Heart left ventricle (tissue), 13 donors: ENCODE measurements at regions not wholly inside any gene's neighbourhood (a gene's known extent, or its start where the extent isn't known, plus 50 kb on each side); places are given as distances from the start of the nearest gene placed in this dataset.

Source experiments
- CTCF ChIP-seq, 12 donors: fragments of 200-600 bp; sonication (generic) in 4 of 12; IDR thresholded peaks; one replicate each; pipeline versions ENCODE4 v1.5.0 to v1.8.0; 2018 to 2022; ENCODE audit warnings: antibody characterized with exemption in 12 of 12, mild to moderate bottlenecking in 5 of 12
- POLR2A ChIP-seq, 2 donors: fragments of 450-650 bp; IDR thresholded peaks; one replicate each; pipeline ENCODE4 v1.6.1; 2017; ENCODE audit warnings: antibody characterized with exemption in 2 of 2, mild to moderate bottlenecking in 2 of 2, moderate library complexity in 2 of 2
- donor health status: ischemic (EF 13 %, LVEDD 7.1; RV severe dilation, severe dysfunction).
- donor health status: DM: no; HTN: yes; CAD: no.
- donor health status: DM: no; HTN: no; CAD: no.
- donor health status: ischemic (EF 25% LVEDD 6.9; RV normal size, moderate dysfunction).
- donor health status: ischemic (EF 25% LVEDD 5.7; RV mildly dilated, moderate dysfunction).
- donor health status: ischemic (EF 35%, LVEDD 5.7; RV mildly dilated, moderate dysfunction).
- donor health status: nonischemic (EF 11% LVEDD 7.7; RV severe dilation, severe dysfunction).
- donor health status: DM: yes; HTN: yes; CAD: no.
- donor health status: PGD.
- donor health status: ischemic (EF 29% LVEDD 5.4; RV normal size, mild dysfunction).
- donor health status: nonischemic (EF 23%, LVEDD 6.1; RV moderate dilation, normal function).

DNA sequence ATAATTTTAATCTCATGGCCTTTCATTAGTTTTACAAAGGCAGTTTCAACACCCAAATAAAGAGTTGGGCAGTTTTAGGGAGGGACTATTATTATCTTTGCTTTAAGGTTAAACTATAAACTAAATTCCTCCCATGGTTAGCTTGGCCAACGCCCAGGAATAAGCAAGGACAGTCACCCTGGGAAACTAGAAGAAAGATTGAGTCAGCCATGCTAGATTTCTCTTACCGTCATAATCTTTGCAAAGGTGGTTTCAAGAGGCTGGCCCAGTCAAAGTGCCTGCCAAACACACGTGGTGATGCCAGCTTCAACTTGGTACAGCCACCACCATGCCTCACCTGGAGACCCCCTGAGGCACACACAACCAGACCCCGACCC, 317.4 kb upstream of the SP8 start:
- TF ChIP-seq CTCF (IDR thresholded peaks at IDR 0.05) (no peak), POLR2A (IDR thresholded peaks at IDR 0.05) (no peak)
